GM12878 (cell line): ENCODE measurements at regions not wholly inside any gene's neighbourhood (a gene's known extent, or its start where the extent isn't known, plus 50 kb on each side); places are given as distances from the start of the nearest gene placed in this dataset.

ENCODE experiments used
- ATAC-seq: fragments of 200-7000 bp; cut with Tn5 transposase; 3 replicates; pipeline ENCODE4 v1.9.1; 2020; ENCODE audit warnings: mild to moderate bottlenecking, moderate library complexity
- BruUV-seq: library from RNA; stranded (reverse); fragments of 400-500 nt; replicated peaks from 2 replicates; lab custom pipeline; 2021; lab: Mats Ljungman, UMichigan
- CTCF ChIA-PET: fragments of 300-600 bp; sonication (Branson Sonifier 250); formaldehyde crosslinking; extraction: SDS; loops from one replicate; lab custom pipeline; 2021; ENCODE audit warnings: inconsistent platforms; lab: Yijun Ruan, JAX
- POLR2A ChIA-PET: fragments of 350-600 bp; formaldehyde crosslinking; extraction: SDS; loops from one replicate; lab custom pipeline; 2021; ENCODE audit warnings: inconsistent platforms; lab: Charles Lee
- RAD21 ChIA-PET: fragments of 300-600 bp; sonication (Branson Sonifier 250); formaldehyde crosslinking; loops from one replicate; lab custom pipeline; 2023; ENCODE audit warnings: antibody characterized with exemption; ENCODE audit not compliant: unreplicated experiment; lab: Charles Lee
- SMC1A ChIA-PET: fragments of 300-600 bp; sonication (Branson Sonifier 250); formaldehyde crosslinking; loops from one replicate; lab custom pipeline; 2023; ENCODE audit not compliant: unreplicated experiment, uncharacterized antibody; lab: Charles Lee
- DNase-seq: peaks from one replicate; pipeline ENCODE4 v3.0.0-alpha.2; 2011; ENCODE audit warnings: low read depth, low spot score
- FAIRE-seq: peaks from 3 replicates; lab custom pipeline; 2011; peaks lifted over from hg19 to GRCh38; lab: Jason Lieb, UNC
- H2AFZ ChIP-seq: 2 replicates; pipeline ENCODE4 v1.6.0; 2011; ENCODE audit warnings: low read depth, low read length, control low read depth; ENCODE audit not compliant: control insufficient read depth
- H3K27ac ChIP-seq: 2 replicates; pipeline ENCODE4 v1.5.1; 2011; ENCODE audit warnings: control low read depth; ENCODE audit not compliant: control insufficient read depth, insufficient read depth
- H3K27me3 ChIP-seq, 2 experiments: replicated peaks in 1 of 2; 2 replicates each; pipeline versions ENCODE4 v1.6.0 to v1.6.1; 2011; ENCODE audit warnings: low read length in 1 of 2; ENCODE audit not compliant: control insufficient read depth in 2 of 2, insufficient read depth in 2 of 2
- H3K36me3 ChIP-seq, 2 experiments: 2 replicates each; pipeline ENCODE4 v1.5.1; 2011; ENCODE audit warnings: low read length in 1 of 2; ENCODE audit not compliant: control insufficient read depth in 2 of 2, insufficient read depth in 2 of 2
- H3K4me1 ChIP-seq: 2 replicates; pipeline ENCODE4 v1.6.1; 2011; ENCODE audit warnings: mild to moderate bottlenecking, low read length, moderate library complexity, mixed read lengths; ENCODE audit not compliant: control insufficient read depth, insufficient read depth
- H3K4me2 ChIP-seq: 2 replicates; pipeline ENCODE4 v1.6.0; 2011; ENCODE audit warnings: control low read depth; ENCODE audit not compliant: control insufficient read depth, insufficient read depth
- H3K4me3 ChIP-seq: fragments of 200-600 bp; sonication (generic); 2 replicates; pipeline ENCODE4 v1.5.1; 2016
- H3K79me2 ChIP-seq: 2 replicates; pipeline ENCODE4 v1.6.0; 2011; ENCODE audit warnings: low read length; ENCODE audit not compliant: control insufficient read depth, insufficient read depth
- H3K9ac ChIP-seq: 2 replicates; pipeline ENCODE4 v1.8.0; 2011; ENCODE audit warnings: low read length, control low read depth, mixed read lengths; ENCODE audit not compliant: control insufficient read depth, insufficient read depth
- H3K9me3 ChIP-seq: replicated peaks from 3 replicates; pipeline ENCODE4 v1.5.1; 2011; ENCODE audit warnings: mild to moderate bottlenecking, low read length; ENCODE audit not compliant: control insufficient read depth, insufficient read depth
- H4K20me1 ChIP-seq: 2 replicates; pipeline ENCODE4 v1.6.0; 2011; ENCODE audit not compliant: control insufficient read depth, insufficient read depth
- CHD1 ChIP-seq: IDR thresholded peaks from 2 replicates; pipeline ENCODE4 v1.6.1; 2012; ENCODE audit warnings: low read depth, low read length, improper control_type of control experiment
- CHD2 ChIP-seq: IDR thresholded peaks from 2 replicates; pipeline ENCODE4 v1.6.1; 2011; ENCODE audit warnings: low read depth, low read length, improper control_type of control experiment, borderline replicate concordance
- CREB1 ChIP-seq: IDR thresholded peaks from 2 replicates; pipeline ENCODE4 v1.6.1; 2012; ENCODE audit warnings: low read depth, mild to moderate bottlenecking, inconsistent platforms
- KDM1A ChIP-seq: fragments of 200-600 bp; sonication (generic); IDR thresholded peaks from 2 replicates; pipeline ENCODE4 v1.6.1; 2016; ENCODE audit warnings: borderline replicate concordance
- NR2F1 ChIP-seq: fragments of 450-650 bp; conservative IDR thresholded peaks from 2 replicates; pipeline ENCODE4 v1.6.1; 2017; ENCODE audit warnings: mild to moderate bottlenecking
- POLR2AphosphoS2 ChIP-seq: IDR thresholded peaks from 2 replicates; pipeline ENCODE4 v1.6.1; 2011; ENCODE audit warnings: low read depth, mild to moderate bottlenecking, low read length, improper control_type of control experiment, moderate library complexity
- POLR2AphosphoS5 ChIP-seq: IDR thresholded peaks from 2 replicates; pipeline ENCODE4 v1.6.1; 2011; ENCODE audit warnings: mild to moderate bottlenecking, low read length, inconsistent platforms
- POU2F2 ChIP-seq: IDR thresholded peaks from 3 replicates; pipeline ENCODE4 v1.6.1; 2011; ENCODE audit warnings: low read depth, mild to moderate bottlenecking, low read length, borderline replicate concordance
- RFX5 ChIP-seq: IDR thresholded peaks from 2 replicates; pipeline ENCODE4 v1.6.1; 2011; ENCODE audit warnings: low read depth, low read length, improper control_type of control experiment
- TAF1 ChIP-seq: IDR thresholded peaks from 2 replicates; pipeline ENCODE4 v1.6.1; 2011; ENCODE audit warnings: mild to moderate bottlenecking, low read depth, low read length, borderline replicate concordance
- WGBS: methylation state at CpG from one replicate; pipeline ENCODE4 v1.1.6; 2016; ENCODE audit warnings: low lambda C conversion rate; ENCODE audit not compliant: insufficient replicate concordance, insufficient coverage; ENCODE audit errors: missing lambda C conversion rate; 5-methylcytosine and 5-hydroxymethylcytosine counted together
- in situ Hi-C: fragments of 300-500 bp; cut with MboI; formaldehyde crosslinking; loops from 9 replicates; pipeline ENCODE4 v1.14.3; 2018; ENCODE audit warnings: mixed read lengths
- intact Hi-C: fragments of 100-400 bp; cut with micrococcal nuclease; formaldehyde crosslinking; loops from one replicate; pipeline ENCODE4 v1.14.2; 2022; ENCODE audit not compliant: unreplicated experiment
- TF ChIP-seq, protein P1 (sequence below): IDR thresholded peaks from 2 replicates; pipeline ENCODE4 v1.6.1; 2011; ENCODE audit warnings: low read depth, low read length, improper control_type of control experiment, borderline replicate concordance
- TF ChIP-seq, protein P2 (sequence below): fragments of 450-650 bp; formaldehyde crosslinking; IDR thresholded peaks from 2 replicates; pipeline ENCODE4 v1.5.0; 2022; ENCODE audit warnings: mild to moderate bottlenecking, missing genetic modification characterization
- TF ChIP-seq, protein P3 (sequence below): fragments of 150-350 bp; IDR thresholded peaks from 2 replicates; pipeline ENCODE4 v1.6.1; 2016; ENCODE audit warnings: low read depth, low read length
- TF ChIP-seq, protein P4 (sequence below): fragments of 450-650 bp; conservative IDR thresholded peaks from 2 replicates; pipeline ENCODE4 v1.6.1; 2017; ENCODE audit warnings: mild to moderate bottlenecking, moderate library complexity
- TF ChIP-seq, protein P5 (sequence below): fragments of 450-650 bp; IDR thresholded peaks from 2 replicates; pipeline ENCODE4 v1.6.1; 2014; ENCODE audit warnings: mild to moderate bottlenecking

DNA sequence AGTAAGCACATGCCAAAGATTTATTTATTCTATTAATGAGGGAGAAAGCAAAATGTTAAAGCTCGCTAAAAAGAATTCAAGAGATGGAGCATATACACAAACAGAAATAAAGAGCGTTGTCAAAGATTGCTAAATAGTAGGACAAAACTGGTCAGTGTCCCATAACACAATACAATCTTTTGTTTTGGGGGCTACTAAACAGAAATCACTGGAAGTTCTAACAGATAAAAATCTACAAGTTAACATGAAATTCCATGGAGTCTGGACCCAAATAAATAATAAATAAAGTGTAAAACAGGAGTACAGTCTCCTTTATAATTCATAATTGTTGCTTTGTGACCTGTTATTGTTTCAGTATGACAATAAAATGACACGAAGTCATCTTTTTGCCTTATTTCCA is 115.2 kb upstream of the CNTNAP4 start:
- RAD21 ChIA-PET, result no interaction called here
- Histone ChIP-seq H4K20me1 (no peaks in the 10 kb centered on the region), H3K79me2 (no peaks in the 10 kb centered on the region), H3K36me3 (no peaks in the 10 kb centered on the region), H3K9me3 (no peaks in the 10 kb centered on the region), H3K4me1 (no peaks in the 10 kb centered on the region), H2AFZ (no peak overlapping the region), H3K4me2 (no peak overlapping the region), H3K27ac (no peak overlapping the region), H3K4me3 (no peak overlapping the region), H3K27me3 (no peaks in the 10 kb centered on the region), H3K9ac (no peak overlapping the region)
- POLR2A ChIA-PET, result no interaction called here
- DNase-seq (no peak), ATAC-seq (no peak), FAIRE-seq (no peak)
- CTCF ChIA-PET, result interaction anchor here (1.0 kb wide), 1 partner anchor 10 kb away, joined by 3 read pairs; no protein-coding TSS in a partner anchor
- intact Hi-C loops, result no loop called here
- SMC1A ChIA-PET, result no interaction called here
- in situ Hi-C loops, result no loop called here
- BruUV-seq, result no TSS peak
- 31% methylated on average over 3 of the region's 3 CpGs for WGBS
- TF ChIP-seq, protein P1, sequence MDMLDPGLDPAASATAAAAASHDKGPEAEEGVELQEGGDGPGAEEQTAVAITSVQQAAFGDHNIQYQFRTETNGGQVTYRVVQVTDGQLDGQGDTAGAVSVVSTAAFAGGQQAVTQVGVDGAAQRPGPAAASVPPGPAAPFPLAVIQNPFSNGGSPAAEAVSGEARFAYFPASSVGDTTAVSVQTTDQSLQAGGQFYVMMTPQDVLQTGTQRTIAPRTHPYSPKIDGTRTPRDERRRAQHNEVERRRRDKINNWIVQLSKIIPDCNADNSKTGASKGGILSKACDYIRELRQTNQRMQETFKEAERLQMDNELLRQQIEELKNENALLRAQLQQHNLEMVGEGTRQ, result no peak
- TF ChIP-seq CHD1, result no peak
- no peak for TF ChIP-seq RFX5
- TF ChIP-seq TAF1, result no peak
- TF ChIP-seq, protein P2, sequence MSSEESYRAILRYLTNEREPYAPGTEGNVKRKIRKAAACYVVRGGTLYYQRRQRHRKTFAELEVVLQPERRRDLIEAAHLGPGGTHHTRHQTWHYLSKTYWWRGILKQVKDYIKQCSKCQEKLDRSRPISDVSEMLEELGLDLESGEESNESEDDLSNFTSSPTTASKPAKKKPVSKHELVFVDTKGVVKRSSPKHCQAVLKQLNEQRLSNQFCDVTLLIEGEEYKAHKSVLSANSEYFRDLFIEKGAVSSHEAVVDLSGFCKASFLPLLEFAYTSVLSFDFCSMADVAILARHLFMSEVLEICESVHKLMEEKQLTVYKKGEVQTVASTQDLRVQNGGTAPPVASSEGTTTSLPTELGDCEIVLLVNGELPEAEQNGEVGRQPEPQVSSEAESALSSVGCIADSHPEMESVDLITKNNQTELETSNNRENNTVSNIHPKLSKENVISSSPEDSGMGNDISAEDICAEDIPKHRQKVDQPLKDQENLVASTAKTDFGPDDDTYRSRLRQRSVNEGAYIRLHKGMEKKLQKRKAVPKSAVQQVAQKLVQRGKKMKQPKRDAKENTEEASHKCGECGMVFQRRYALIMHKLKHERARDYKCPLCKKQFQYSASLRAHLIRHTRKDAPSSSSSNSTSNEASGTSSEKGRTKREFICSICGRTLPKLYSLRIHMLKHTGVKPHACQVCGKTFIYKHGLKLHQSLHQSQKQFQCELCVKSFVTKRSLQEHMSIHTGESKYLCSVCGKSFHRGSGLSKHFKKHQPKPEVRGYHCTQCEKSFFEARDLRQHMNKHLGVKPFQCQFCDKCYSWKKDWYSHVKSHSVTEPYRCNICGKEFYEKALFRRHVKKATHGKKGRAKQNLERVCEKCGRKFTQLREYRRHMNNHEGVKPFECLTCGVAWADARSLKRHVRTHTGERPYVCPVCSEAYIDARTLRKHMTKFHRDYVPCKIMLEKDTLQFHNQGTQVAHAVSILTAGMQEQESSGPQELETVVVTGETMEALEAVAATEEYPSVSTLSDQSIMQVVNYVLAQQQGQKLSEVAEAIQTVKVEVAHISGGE (CRISPR knock-in tag), result no peak
- TF ChIP-seq, protein P3, sequence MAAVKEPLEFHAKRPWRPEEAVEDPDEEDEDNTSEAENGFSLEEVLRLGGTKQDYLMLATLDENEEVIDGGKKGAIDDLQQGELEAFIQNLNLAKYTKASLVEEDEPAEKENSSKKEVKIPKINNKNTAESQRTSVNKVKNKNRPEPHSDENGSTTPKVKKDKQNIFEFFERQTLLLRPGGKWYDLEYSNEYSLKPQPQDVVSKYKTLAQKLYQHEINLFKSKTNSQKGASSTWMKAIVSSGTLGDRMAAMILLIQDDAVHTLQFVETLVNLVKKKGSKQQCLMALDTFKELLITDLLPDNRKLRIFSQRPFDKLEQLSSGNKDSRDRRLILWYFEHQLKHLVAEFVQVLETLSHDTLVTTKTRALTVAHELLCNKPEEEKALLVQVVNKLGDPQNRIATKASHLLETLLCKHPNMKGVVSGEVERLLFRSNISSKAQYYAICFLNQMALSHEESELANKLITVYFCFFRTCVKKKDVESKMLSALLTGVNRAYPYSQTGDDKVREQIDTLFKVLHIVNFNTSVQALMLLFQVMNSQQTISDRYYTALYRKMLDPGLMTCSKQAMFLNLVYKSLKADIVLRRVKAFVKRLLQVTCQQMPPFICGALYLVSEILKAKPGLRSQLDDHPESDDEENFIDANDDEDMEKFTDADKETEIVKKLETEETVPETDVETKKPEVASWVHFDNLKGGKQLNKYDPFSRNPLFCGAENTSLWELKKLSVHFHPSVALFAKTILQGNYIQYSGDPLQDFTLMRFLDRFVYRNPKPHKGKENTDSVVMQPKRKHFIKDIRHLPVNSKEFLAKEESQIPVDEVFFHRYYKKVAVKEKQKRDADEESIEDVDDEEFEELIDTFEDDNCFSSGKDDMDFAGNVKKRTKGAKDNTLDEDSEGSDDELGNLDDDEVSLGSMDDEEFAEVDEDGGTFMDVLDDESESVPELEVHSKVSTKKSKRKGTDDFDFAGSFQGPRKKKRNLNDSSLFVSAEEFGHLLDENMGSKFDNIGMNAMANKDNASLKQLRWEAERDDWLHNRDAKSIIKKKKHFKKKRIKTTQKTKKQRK, result no peak
- TF ChIP-seq POLR2AphosphoS2, result no peak
- TF ChIP-seq KDM1A, result no peak
- TF ChIP-seq, protein P4, sequence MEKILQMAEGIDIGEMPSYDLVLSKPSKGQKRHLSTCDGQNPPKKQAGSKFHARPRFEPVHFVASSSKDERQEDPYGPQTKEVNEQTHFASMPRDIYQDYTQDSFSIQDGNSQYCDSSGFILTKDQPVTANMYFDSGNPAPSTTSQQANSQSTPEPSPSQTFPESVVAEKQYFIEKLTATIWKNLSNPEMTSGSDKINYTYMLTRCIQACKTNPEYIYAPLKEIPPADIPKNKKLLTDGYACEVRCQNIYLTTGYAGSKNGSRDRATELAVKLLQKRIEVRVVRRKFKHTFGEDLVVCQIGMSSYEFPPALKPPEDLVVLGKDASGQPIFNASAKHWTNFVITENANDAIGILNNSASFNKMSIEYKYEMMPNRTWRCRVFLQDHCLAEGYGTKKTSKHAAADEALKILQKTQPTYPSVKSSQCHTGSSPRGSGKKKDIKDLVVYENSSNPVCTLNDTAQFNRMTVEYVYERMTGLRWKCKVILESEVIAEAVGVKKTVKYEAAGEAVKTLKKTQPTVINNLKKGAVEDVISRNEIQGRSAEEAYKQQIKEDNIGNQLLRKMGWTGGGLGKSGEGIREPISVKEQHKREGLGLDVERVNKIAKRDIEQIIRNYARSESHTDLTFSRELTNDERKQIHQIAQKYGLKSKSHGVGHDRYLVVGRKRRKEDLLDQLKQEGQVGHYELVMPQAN, result no peak
- TF ChIP-seq CHD2, result no peak
- TF ChIP-seq NR2F1, result no peak
- TF ChIP-seq POU2F2, result no peak
- no peak for TF ChIP-seq CREB1
- TF ChIP-seq, protein P5, sequence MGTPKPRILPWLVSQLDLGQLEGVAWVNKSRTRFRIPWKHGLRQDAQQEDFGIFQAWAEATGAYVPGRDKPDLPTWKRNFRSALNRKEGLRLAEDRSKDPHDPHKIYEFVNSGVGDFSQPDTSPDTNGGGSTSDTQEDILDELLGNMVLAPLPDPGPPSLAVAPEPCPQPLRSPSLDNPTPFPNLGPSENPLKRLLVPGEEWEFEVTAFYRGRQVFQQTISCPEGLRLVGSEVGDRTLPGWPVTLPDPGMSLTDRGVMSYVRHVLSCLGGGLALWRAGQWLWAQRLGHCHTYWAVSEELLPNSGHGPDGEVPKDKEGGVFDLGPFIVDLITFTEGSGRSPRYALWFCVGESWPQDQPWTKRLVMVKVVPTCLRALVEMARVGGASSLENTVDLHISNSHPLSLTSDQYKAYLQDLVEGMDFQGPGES, result no peak
- TF ChIP-seq POLR2AphosphoS5, result no peak
